ENCODE measurements at regions not wholly inside any gene's neighbourhood (a gene's known extent, or its start where the extent isn't known, plus 50 kb on each side); places are given as distances from the start of the nearest gene placed in this dataset.

DNA sequence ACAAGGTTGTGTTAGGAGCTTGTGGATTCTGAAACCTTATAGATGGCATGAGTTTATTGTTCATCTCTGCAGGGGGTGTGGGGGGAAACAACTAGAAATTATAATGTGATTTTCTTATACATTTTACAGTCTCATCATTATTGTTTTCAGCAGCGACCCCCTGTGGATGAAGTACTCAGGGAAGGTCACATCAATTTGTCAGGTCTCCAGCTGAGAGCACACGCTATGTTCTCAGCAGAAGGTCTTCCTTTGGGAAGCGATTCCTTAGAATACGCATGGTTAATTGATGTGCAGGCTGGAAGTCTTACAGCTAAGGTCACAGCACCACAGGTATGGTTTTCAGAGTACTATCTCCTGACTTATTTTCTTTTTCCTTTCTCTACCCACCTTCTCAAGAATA lies 72.2 kb downstream of the BLTP1 start:
- H3K4me1 ChIP-seq (ENCODE audit: control insufficient read depth, extremely low read depth, insufficient read depth, low read length): no peaks in the 10 kb centered on the region
- ChIA-PET POLR2A (no interaction called here), CTCF (interaction anchor here (0.8 to 1.3 kb wide), 3 partner anchors 23 to 326 kb away, joined by 3 to 16 read pairs (median 4); no protein-coding TSS in a partner anchor)
- no peak overlapping the region for H2AFZ ChIP-seq (ENCODE audit: low read depth, low read length)
- dilution Hi-C loops (cut with MboI; ENCODE audit: extremely low pct_ligation_motif_present, low sequenced_read_pairs): no loop called here
- H3K9me1 ChIP-seq (replicated peaks; ENCODE audit: control insufficient read depth, extremely low read depth, insufficient read depth, low read length): no peaks in the 10 kb centered on the region
- H3K27ac ChIP-seq (ENCODE audit: insufficient read depth, low read depth, low read length): no peak overlapping the region
- H3K9ac ChIP-seq (replicated peaks; ENCODE audit: extremely low read depth, insufficient read depth, low read length): no peak overlapping the region
- intact Hi-C loops (cut with micrococcal nuclease): loop anchor here (1.0 to 5.0 kb wide), 2 partner anchors 272 to 324 kb away; partner anchors contain the start of gene TRPC3
- H3K4me2 ChIP-seq (ENCODE audit: insufficient read depth, low read length): no peak overlapping the region
- DNase-seq (ENCODE audit: low read depth, low spot score) (peak; percentile 17), FAIRE-seq (no peak)
- BruUV-seq (replicated peaks): no TSS peak
- peaks cover 2% of the 10 kb centered on the region in 2 experiments for H3K36me3 ChIP-seq (ENCODE audit: control insufficient read depth in 2 of 2, extremely low read depth in 1 of 2, insufficient read depth in 2 of 2, low read length in 2 of 2)
- no peaks in the 10 kb centered on the region for H3K27me3 ChIP-seq (ENCODE audit: control insufficient read depth in 2 of 2, insufficient read depth in 2 of 2, low read length in 2 of 2)
- H3K9me3 ChIP-seq (replicated peaks; ENCODE audit: control insufficient read depth, insufficient read depth, low read length): no peaks in the 10 kb centered on the region
- no peaks in the 10 kb centered on the region for H4K20me1 ChIP-seq (replicated peaks; ENCODE audit: control insufficient read depth, extremely low read depth, insufficient read depth, low read length)
- H3K4me3 ChIP-seq (replicated peaks in 1 of 3; ENCODE audit: insufficient read depth in 1 of 3, low read depth in 1 of 3, low read length in 3 of 3): no peak overlapping the region
- no peaks in the 10 kb centered on the region for H3K79me2 ChIP-seq (ENCODE audit: control insufficient read depth, insufficient read depth, low read length)
- TF ChIP-seq, protein P1, sequence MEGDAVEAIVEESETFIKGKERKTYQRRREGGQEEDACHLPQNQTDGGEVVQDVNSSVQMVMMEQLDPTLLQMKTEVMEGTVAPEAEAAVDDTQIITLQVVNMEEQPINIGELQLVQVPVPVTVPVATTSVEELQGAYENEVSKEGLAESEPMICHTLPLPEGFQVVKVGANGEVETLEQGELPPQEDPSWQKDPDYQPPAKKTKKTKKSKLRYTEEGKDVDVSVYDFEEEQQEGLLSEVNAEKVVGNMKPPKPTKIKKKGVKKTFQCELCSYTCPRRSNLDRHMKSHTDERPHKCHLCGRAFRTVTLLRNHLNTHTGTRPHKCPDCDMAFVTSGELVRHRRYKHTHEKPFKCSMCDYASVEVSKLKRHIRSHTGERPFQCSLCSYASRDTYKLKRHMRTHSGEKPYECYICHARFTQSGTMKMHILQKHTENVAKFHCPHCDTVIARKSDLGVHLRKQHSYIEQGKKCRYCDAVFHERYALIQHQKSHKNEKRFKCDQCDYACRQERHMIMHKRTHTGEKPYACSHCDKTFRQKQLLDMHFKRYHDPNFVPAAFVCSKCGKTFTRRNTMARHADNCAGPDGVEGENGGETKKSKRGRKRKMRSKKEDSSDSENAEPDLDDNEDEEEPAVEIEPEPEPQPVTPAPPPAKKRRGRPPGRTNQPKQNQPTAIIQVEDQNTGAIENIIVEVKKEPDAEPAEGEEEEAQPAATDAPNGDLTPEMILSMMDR (IDR thresholded peaks at IDR 0.05; ENCODE audit: extremely low read depth in 1 of 2, insufficient read depth in 1 of 2, low read depth in 1 of 2, low read length in 2 of 2): peak; percentile 16 to 17
- no peak for TF ChIP-seq MYC (IDR thresholded peaks at IDR 0.05; ENCODE audit: low read depth, low read length)

DNA sequence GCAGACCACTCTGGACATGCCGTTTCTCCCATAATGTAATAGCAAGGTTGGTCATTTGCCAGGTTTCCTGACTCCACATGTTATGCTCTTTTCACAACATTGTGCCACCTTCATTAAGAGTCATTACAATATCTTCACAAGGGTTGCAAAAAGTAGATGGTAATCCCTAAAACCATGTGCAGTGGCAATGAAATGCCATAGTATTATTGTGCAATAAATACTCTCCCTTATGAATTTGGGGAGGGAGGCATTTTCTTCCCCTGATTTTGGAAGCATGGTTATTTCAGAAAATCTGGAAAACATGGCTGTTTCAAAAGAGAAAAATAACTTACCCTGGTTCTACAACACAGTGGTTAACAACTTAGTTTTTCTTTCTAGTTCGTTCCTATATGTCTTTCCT lies 75.1 kb downstream of the BLTP1 start:
- no peak for DNase-seq (ENCODE audit: low read depth, low spot score)
- POLR2A ChIA-PET: no interaction called here
- no peaks in the 10 kb centered on the region for H3K79me2 ChIP-seq (ENCODE audit: control insufficient read depth, insufficient read depth, low read length)
- CTCF ChIA-PET: no interaction called here
- BruUV-seq (replicated peaks): no TSS peak
- H3K27me3 ChIP-seq (ENCODE audit: control insufficient read depth in 2 of 2, insufficient read depth in 2 of 2, low read length in 2 of 2): no peaks in the 10 kb centered on the region
- TF ChIP-seq MYC (IDR thresholded peaks at IDR 0.05; ENCODE audit: low read depth, low read length) (no peak), POLR2AphosphoS5 (IDR thresholded peaks at IDR 0.05; ENCODE audit: insufficient read depth, low read depth, low read length) (no peak), JUN (IDR thresholded peaks at IDR 0.05; ENCODE audit: borderline replicate concordance, insufficient read depth, insufficient read length, low read depth) (no peak), EZH2 (IDR thresholded peaks at IDR 0.05; ENCODE audit: borderline replicate concordance, low read depth, low read length, severe bottlenecking) (no peak), FOS (IDR thresholded peaks at IDR 0.05; ENCODE audit: borderline replicate concordance, insufficient read depth, low read length) (no peak), GATA2 (IDR thresholded peaks at IDR 0.05; ENCODE audit: insufficient read depth, insufficient read length, low read depth, low read length) (no peak), POLR2A (IDR thresholded peaks at IDR 0.05; ENCODE audit: low read depth, low read length) (no peak)
- TF ChIP-seq, protein P1 (IDR thresholded peaks at IDR 0.05; ENCODE audit: extremely low read depth in 1 of 2, insufficient read depth in 1 of 2, low read depth in 1 of 2, low read length in 2 of 2): no peak
- TF ChIP-seq, protein P2, sequence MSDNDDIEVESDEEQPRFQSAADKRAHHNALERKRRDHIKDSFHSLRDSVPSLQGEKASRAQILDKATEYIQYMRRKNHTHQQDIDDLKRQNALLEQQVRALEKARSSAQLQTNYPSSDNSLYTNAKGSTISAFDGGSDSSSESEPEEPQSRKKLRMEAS (IDR thresholded peaks at IDR 0.05; ENCODE audit: insufficient read depth, insufficient read length): no peak
- H3K4me2 ChIP-seq (ENCODE audit: insufficient read depth, low read length): no peak overlapping the region
- no peak for FAIRE-seq
- no peaks in the 10 kb centered on the region for H3K9me3 ChIP-seq (replicated peaks; ENCODE audit: control insufficient read depth, insufficient read depth, low read length)
- H4K20me1 ChIP-seq (replicated peaks; ENCODE audit: control insufficient read depth, extremely low read depth, insufficient read depth, low read length): no peaks in the 10 kb centered on the region
- dilution Hi-C loops (cut with MboI; ENCODE audit: extremely low pct_ligation_motif_present, low sequenced_read_pairs): no loop called here
- intact Hi-C loops (cut with micrococcal nuclease): loop anchor here (5.0 kb wide), 1 partner anchor 350 kb away; no protein-coding TSS in a partner anchor
- no peak overlapping the region for H3K4me3 ChIP-seq (replicated peaks in 1 of 3; ENCODE audit: insufficient read depth in 1 of 3, low read depth in 1 of 3, low read length in 3 of 3)
- no peaks in the 10 kb centered on the region for H3K36me3 ChIP-seq (ENCODE audit: control insufficient read depth in 2 of 2, extremely low read depth in 1 of 2, insufficient read depth in 2 of 2, low read length in 2 of 2)
- no peak overlapping the region for H3K9ac ChIP-seq (replicated peaks; ENCODE audit: extremely low read depth, insufficient read depth, low read length)
- H3K27ac ChIP-seq (ENCODE audit: insufficient read depth, low read depth, low read length): no peak overlapping the region
- H3K9me1 ChIP-seq (replicated peaks; ENCODE audit: control insufficient read depth, extremely low read depth, insufficient read depth, low read length): no peaks in the 10 kb centered on the region
- no peaks in the 10 kb centered on the region for H3K4me1 ChIP-seq (ENCODE audit: control insufficient read depth, extremely low read depth, insufficient read depth, low read length)
- H2AFZ ChIP-seq (ENCODE audit: low read depth, low read length): no peak overlapping the region
